HepG2 (cell line): ENCODE measurements at regions not wholly inside any gene's neighbourhood (a gene's known extent, or its start where the extent isn't known, plus 50 kb on each side); places are given as distances from the start of the nearest gene placed in this dataset.

Experiments
- HDAC2 ChIP-seq: sonication (generic); formaldehyde crosslinking; IDR thresholded peaks from 2 replicates; pipeline ENCODE4 v1.4.0; 2020; ENCODE audit warnings: missing genetic modification reagents
- IKZF4 ChIP-seq: sonication (generic); formaldehyde crosslinking; IDR thresholded peaks from 2 replicates; pipeline ENCODE4 v1.5.1; 2020; ENCODE audit warnings: borderline replicate concordance, mild to moderate bottlenecking, low read depth, missing genetic modification reagents; ENCODE audit errors: not compliant biosample characterization
- MAZ ChIP-seq, 2 experiments: sonication (generic) in 1 of 2; formaldehyde crosslinking in 1 of 2; IDR thresholded peaks; 2 replicates each; pipeline versions ENCODE4 v1.5.0 to v1.6.1; 2012 to 2020; ENCODE audit warnings: low read depth in 2 of 2, mild to moderate bottlenecking in 2 of 2, borderline replicate concordance in 1 of 2, improper control_type of control experiment in 1 of 2, low read length in 1 of 2, missing genetic modification reagents in 1 of 2, moderate library complexity in 1 of 2
- NFIC ChIP-seq: IDR thresholded peaks from 2 replicates; pipeline ENCODE4 v1.6.1; 2012; ENCODE audit warnings: mild to moderate bottlenecking, low read length, inconsistent platforms
- RAD21 ChIP-seq: fragments of 450-650 bp; formaldehyde crosslinking; IDR thresholded peaks from 2 replicates; pipeline ENCODE4 v1.5.0; 2020; ENCODE audit warnings: mild to moderate bottlenecking
- ZNF333 ChIP-seq: sonication (generic); formaldehyde crosslinking; IDR thresholded peaks from 2 replicates; pipeline ENCODE4 v1.4.0; 2020; ENCODE audit warnings: mild to moderate bottlenecking, missing genetic modification reagents, borderline replicate concordance
- TF ChIP-seq, protein P1 (sequence below): sonication (generic); formaldehyde crosslinking; IDR thresholded peaks from 2 replicates; pipeline ENCODE4 v1.9.0; 2021; ENCODE audit warnings: missing genetic modification reagents, borderline replicate concordance
- TF ChIP-seq, protein P2 (sequence below): sonication (generic); formaldehyde crosslinking; IDR thresholded peaks from 2 replicates; pipeline ENCODE4 v1.5.0; 2020; ENCODE audit warnings: mild to moderate bottlenecking, missing genetic modification reagents, moderate library complexity
- TF ChIP-seq, protein P3 (sequence below): IDR thresholded peaks from 2 replicates; pipeline ENCODE4 v1.6.1; 2012; ENCODE audit warnings: inconsistent platforms

DNA sequence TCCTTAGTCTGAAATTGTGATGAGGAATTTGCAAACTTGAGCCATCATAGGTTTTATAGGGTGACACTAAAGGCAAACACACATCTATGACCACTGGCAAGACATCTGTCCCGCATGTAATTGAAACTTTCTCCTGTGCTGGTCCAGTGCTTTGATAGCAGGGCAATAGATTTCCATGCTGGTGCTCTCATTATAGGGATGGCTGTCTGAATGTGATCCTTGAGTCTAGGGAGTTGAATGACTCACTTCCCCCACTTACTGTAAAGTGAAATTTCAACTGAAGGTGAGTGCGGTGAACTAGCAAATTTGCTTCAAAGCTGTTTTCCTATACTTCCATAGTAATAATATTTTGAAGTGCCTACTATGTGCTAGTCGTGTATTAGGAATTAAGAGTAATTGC is 1630.0 kb downstream of the STIM2 start:
- TF ChIP-seq NFIC (no peak), MAZ (IDR thresholded peaks at IDR 0.05; ENCODE audit: borderline replicate concordance, low read depth, low read length) (no peak), MAZ (CRISPR knock-in tag; IDR thresholded peaks at IDR 0.05; ENCODE audit: low read depth) (no peak), IKZF4 (no peak), RAD21 (no peak), HDAC2 (CRISPR knock-in tag) (no peak), ZNF333 (no peak)
- TF ChIP-seq, protein P1, sequence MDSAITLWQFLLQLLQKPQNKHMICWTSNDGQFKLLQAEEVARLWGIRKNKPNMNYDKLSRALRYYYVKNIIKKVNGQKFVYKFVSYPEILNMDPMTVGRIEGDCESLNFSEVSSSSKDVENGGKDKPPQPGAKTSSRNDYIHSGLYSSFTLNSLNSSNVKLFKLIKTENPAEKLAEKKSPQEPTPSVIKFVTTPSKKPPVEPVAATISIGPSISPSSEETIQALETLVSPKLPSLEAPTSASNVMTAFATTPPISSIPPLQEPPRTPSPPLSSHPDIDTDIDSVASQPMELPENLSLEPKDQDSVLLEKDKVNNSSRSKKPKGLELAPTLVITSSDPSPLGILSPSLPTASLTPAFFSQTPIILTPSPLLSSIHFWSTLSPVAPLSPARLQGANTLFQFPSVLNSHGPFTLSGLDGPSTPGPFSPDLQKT (CRISPR knock-in tag) = no peak
- TF ChIP-seq, protein P2, sequence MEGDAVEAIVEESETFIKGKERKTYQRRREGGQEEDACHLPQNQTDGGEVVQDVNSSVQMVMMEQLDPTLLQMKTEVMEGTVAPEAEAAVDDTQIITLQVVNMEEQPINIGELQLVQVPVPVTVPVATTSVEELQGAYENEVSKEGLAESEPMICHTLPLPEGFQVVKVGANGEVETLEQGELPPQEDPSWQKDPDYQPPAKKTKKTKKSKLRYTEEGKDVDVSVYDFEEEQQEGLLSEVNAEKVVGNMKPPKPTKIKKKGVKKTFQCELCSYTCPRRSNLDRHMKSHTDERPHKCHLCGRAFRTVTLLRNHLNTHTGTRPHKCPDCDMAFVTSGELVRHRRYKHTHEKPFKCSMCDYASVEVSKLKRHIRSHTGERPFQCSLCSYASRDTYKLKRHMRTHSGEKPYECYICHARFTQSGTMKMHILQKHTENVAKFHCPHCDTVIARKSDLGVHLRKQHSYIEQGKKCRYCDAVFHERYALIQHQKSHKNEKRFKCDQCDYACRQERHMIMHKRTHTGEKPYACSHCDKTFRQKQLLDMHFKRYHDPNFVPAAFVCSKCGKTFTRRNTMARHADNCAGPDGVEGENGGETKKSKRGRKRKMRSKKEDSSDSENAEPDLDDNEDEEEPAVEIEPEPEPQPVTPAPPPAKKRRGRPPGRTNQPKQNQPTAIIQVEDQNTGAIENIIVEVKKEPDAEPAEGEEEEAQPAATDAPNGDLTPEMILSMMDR (CRISPR knock-in tag) = no peak
- TF ChIP-seq, protein P3, sequence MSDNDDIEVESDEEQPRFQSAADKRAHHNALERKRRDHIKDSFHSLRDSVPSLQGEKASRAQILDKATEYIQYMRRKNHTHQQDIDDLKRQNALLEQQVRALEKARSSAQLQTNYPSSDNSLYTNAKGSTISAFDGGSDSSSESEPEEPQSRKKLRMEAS = no peak
